H1 (cell line): ENCODE measurements at regions not wholly inside any gene's neighbourhood (a gene's known extent, or its start where the extent isn't known, plus 50 kb on each side); places are given as distances from the start of the nearest gene placed in this dataset.

Experiments
- CTCF ChIA-PET: fragments of 300-600 bp; sonication (Branson Sonifier 250); formaldehyde crosslinking; loops from one replicate; lab custom pipeline; 2021; ENCODE audit not compliant: partially characterized antibody; lab: Charles Lee
- POLR2A ChIA-PET: fragments of 300-600 bp; sonication (Branson Sonifier 250); formaldehyde crosslinking; loops from one replicate; lab custom pipeline; 2021; ENCODE audit warnings: inconsistent platforms; ENCODE audit not compliant: partially characterized antibody; lab: Charles Lee
- DNase-seq, 2 experiments: peaks; one replicate each; pipeline versions ENCODE4 v3.0.0 to v3.0.0-alpha.2; 2010 to 2022; ENCODE audit warnings: low spot score in 2 of 2, low read depth in 1 of 2, mixed read lengths in 1 of 2
- FAIRE-seq: peaks from 2 replicates; lab custom pipeline; 2011; peaks lifted over from hg19 to GRCh38; lab: Jason Lieb, UNC
- H2AFZ ChIP-seq: 2 replicates; pipeline ENCODE4 v1.8.1; 2012; ENCODE audit warnings: low read length, inconsistent platforms
- H2AK5ac ChIP-seq: 2 replicates; pipeline ENCODE4 v1.6.1; 2013; ENCODE audit warnings: low read depth, low read length
- H2BK120ac ChIP-seq: replicated peaks from 2 replicates; pipeline ENCODE3; 2013; ENCODE audit warnings: low read depth, low read length, inconsistent platforms
- H2BK12ac ChIP-seq: 2 replicates; pipeline ENCODE4 v1.6.1; 2013; ENCODE audit warnings: low read depth, low read length
- H2BK15ac ChIP-seq: 2 replicates; pipeline ENCODE4 v1.6.1; 2013; ENCODE audit warnings: low read length
- H2BK20ac ChIP-seq: 2 replicates; pipeline ENCODE4 v1.6.1; 2013; ENCODE audit warnings: low read length
- H2BK5ac ChIP-seq: 2 replicates; pipeline ENCODE4 v1.6.1; 2013; ENCODE audit warnings: low read depth, low read length
- H3K14ac ChIP-seq: 2 replicates; pipeline ENCODE4 v1.6.1; 2013; ENCODE audit warnings: inconsistent platforms; ENCODE audit not compliant: insufficient read length
- H3K18ac ChIP-seq: 2 replicates; pipeline ENCODE4 v1.6.1; 2013; ENCODE audit warnings: low read length; ENCODE audit errors: extremely low read depth
- H3K23ac ChIP-seq: 2 replicates; pipeline ENCODE4 v1.6.1; 2013; ENCODE audit warnings: inconsistent platforms; ENCODE audit not compliant: insufficient read length
- H3K23me2 ChIP-seq: 2 replicates; pipeline ENCODE4 v1.6.1; 2013; ENCODE audit warnings: low read depth, low read length
- H3K27ac ChIP-seq: 2 replicates; pipeline ENCODE4 v1.6.1; 2011; ENCODE audit warnings: low read depth, low read length, inconsistent platforms
- H3K27me3 ChIP-seq, 4 experiments: replicated peaks in 1 of 4; 1 replicate in 1 of 4; 2 replicates in 3 of 4; pipeline versions ENCODE4 v1.6.1 to v1.8.1; 2011 to 2013; ENCODE audit warnings: low read length in 3 of 4, mild to moderate bottlenecking in 3 of 4, inconsistent platforms in 2 of 4, mixed read lengths in 2 of 4, moderate library complexity in 1 of 4; ENCODE audit not compliant: control insufficient read depth in 3 of 4, insufficient read depth in 3 of 4; ENCODE audit errors: extremely low read depth in 1 of 4
- H3K36me3 ChIP-seq, 4 experiments: 2 replicates each; pipeline versions ENCODE4 v1.6.1 to v1.8.1; 2011 to 2013; ENCODE audit warnings: mild to moderate bottlenecking in 4 of 4, low read length in 3 of 4, moderate library complexity in 2 of 4, control low read depth in 1 of 4, inconsistent platforms in 1 of 4; ENCODE audit not compliant: insufficient read depth in 4 of 4, control insufficient read depth in 2 of 4
- H3K4ac ChIP-seq: replicated peaks from 2 replicates; pipeline ENCODE3; 2013; ENCODE audit warnings: low read length, low read depth, mixed read lengths, inconsistent platforms; ENCODE audit not compliant: insufficient read length
- H3K4me1 ChIP-seq, 4 experiments: replicated peaks in 1 of 4; 1 replicate in 1 of 4; 2 replicates in 3 of 4; pipeline versions ENCODE4 v1.6.1 to v1.8.1; 2011 to 2013; ENCODE audit warnings: low read length in 3 of 4, inconsistent platforms in 2 of 4, mixed read lengths in 1 of 4; ENCODE audit not compliant: insufficient read depth in 4 of 4, control insufficient read depth in 3 of 4
- H3K4me2 ChIP-seq, 2 experiments: 2 replicates each; pipeline versions ENCODE4 v1.6.1 to v1.8.1; 2011 to 2013; ENCODE audit warnings: low read depth in 2 of 2, low read length in 2 of 2, control low read depth in 1 of 2, inconsistent platforms in 1 of 2, mild to moderate bottlenecking in 1 of 2; ENCODE audit not compliant: insufficient read depth in 1 of 2
- H3K4me3 ChIP-seq, 4 experiments: fragments of 200-600, 300-600 bp in 1 of 4; sonication (generic), shearing (Covaris generic), sonication (Bioruptor Twin) in 1 of 4; 2 replicates each; pipeline versions ENCODE4 v1.5.1 to v1.8.1; 2011 to 2016; ENCODE audit warnings: low read length in 4 of 4, low read depth in 3 of 4, control low read depth in 2 of 4, inconsistent platforms in 2 of 4, mild to moderate bottlenecking in 2 of 4, mixed read lengths in 1 of 4, moderate library complexity in 1 of 4; ENCODE audit not compliant: insufficient read depth in 2 of 4; ENCODE audit errors: extremely low read depth in 1 of 4
- H3K56ac ChIP-seq: replicated peaks from 2 replicates; pipeline ENCODE3; 2013; ENCODE audit warnings: low read depth, mild to moderate bottlenecking, mixed read lengths, low read length, inconsistent platforms; ENCODE audit not compliant: insufficient read length
- H3K79me1 ChIP-seq: 2 replicates; pipeline ENCODE4 v1.6.1; 2013; ENCODE audit warnings: low read depth, low read length, control low read depth
- H3K79me2 ChIP-seq, 2 experiments: 2 replicates each; pipeline versions ENCODE4 v1.6.1 to v1.8.1; 2012 to 2013; ENCODE audit warnings: low read length in 2 of 2, mild to moderate bottlenecking in 2 of 2, inconsistent platforms in 1 of 2; ENCODE audit not compliant: insufficient read depth in 2 of 2, control insufficient read depth in 1 of 2
- H3K9ac ChIP-seq, 4 experiments: replicated peaks in 1 of 4; 1 replicate in 1 of 4; 2 replicates in 3 of 4; pipeline versions ENCODE4 v1.6.1 to v1.8.1; 2011 to 2013; ENCODE audit warnings: low read depth in 3 of 4, low read length in 3 of 4, control low read depth in 2 of 4, mild to moderate bottlenecking in 2 of 4, moderate library complexity in 2 of 4, inconsistent platforms in 1 of 4; ENCODE audit errors: extremely low read depth in 1 of 4
- H3K9me3 ChIP-seq, 2 experiments: 2 replicates each; pipeline versions ENCODE4 v1.6.1 to v1.8.1; 2012 to 2013; ENCODE audit warnings: mild to moderate bottlenecking in 2 of 2, moderate library complexity in 2 of 2, control low read depth in 1 of 2, inconsistent platforms in 1 of 2, low read depth in 1 of 2, low read length in 1 of 2, mixed read lengths in 1 of 2; ENCODE audit not compliant: insufficient read depth in 2 of 2
- H4K20me1 ChIP-seq, 2 experiments: replicated peaks in 1 of 2; 2 replicates each; pipeline versions ENCODE3 to v1.8.1; 2011 to 2013; ENCODE audit warnings: inconsistent platforms in 2 of 2, low read length in 2 of 2, mild to moderate bottlenecking in 1 of 2; ENCODE audit not compliant: insufficient read depth in 2 of 2, control insufficient read depth in 1 of 2
- H4K5ac ChIP-seq: 2 replicates; pipeline ENCODE4 v1.6.1; 2013; ENCODE audit warnings: low read length, low read depth, mixed read lengths, inconsistent platforms; ENCODE audit not compliant: insufficient read length
- H4K8ac ChIP-seq: 2 replicates; pipeline ENCODE4 v1.8.0; 2013; ENCODE audit warnings: mild to moderate bottlenecking, moderate library complexity, low read length, inconsistent platforms; ENCODE audit not compliant: insufficient read depth; ENCODE audit errors: extremely low read depth
- H4K91ac ChIP-seq: replicated peaks from 2 replicates; pipeline ENCODE3; 2013; ENCODE audit warnings: low read length, mixed read lengths, inconsistent platforms; ENCODE audit not compliant: insufficient read length
- ATF2 ChIP-seq: IDR thresholded peaks from 2 replicates; pipeline ENCODE4 v1.6.1; 2012; ENCODE audit warnings: low read length, inconsistent platforms
- CBX8 ChIP-seq: fragments of 300-800, 300-1000 bp; sonication (generic); IDR thresholded peaks from 2 replicates; pipeline ENCODE4 v1.7.1; 2016; ENCODE audit warnings: low read depth, low read length, borderline replicate concordance
- CREB1 ChIP-seq: IDR thresholded peaks from 2 replicates; pipeline ENCODE4 v1.6.1; 2012; ENCODE audit warnings: inconsistent platforms
- E2F6 ChIP-seq: IDR thresholded peaks from 2 replicates; pipeline ENCODE4 v1.6.1; 2012; ENCODE audit warnings: inconsistent platforms
- GABPA ChIP-seq: IDR thresholded peaks from 2 replicates; pipeline ENCODE4 v1.6.1; 2011; ENCODE audit warnings: mild to moderate bottlenecking, low read length, moderate library complexity, borderline replicate concordance; ENCODE audit not compliant: insufficient read depth
- GTF2F1 ChIP-seq: IDR thresholded peaks from 2 replicates; pipeline ENCODE4 v1.6.1; 2012; ENCODE audit warnings: low read depth, low read length, improper control_type of control experiment, borderline replicate concordance
- HDAC6 ChIP-seq: IDR thresholded peaks from one replicate; pipeline ENCODE4 v1.7.1; 2012; ENCODE audit warnings: low read depth, mild to moderate bottlenecking, inconsistent platforms, low read length, moderate library complexity
- POLR2AphosphoS5 ChIP-seq: IDR thresholded peaks from 2 replicates; pipeline ENCODE4 v1.6.1; 2011; ENCODE audit warnings: low read depth, low read length
- RFX5 ChIP-seq: IDR thresholded peaks from 2 replicates; pipeline ENCODE4 v1.6.1; 2011; ENCODE audit warnings: low read depth, low read length, improper control_type of control experiment, borderline replicate concordance
- SIRT6 ChIP-seq: IDR thresholded peaks from one replicate; pipeline ENCODE4 v1.7.1; 2012; ENCODE audit warnings: low read length, inconsistent platforms
- TEAD4 ChIP-seq: IDR thresholded peaks from 2 replicates; pipeline ENCODE4 v1.6.1; 2012; ENCODE audit warnings: low read depth, low read length, inconsistent platforms, mixed read lengths
- WGBS, 2 experiments: shearing (Covaris generic) in 1 of 2; methylation state at CpG; one replicate each; pipeline versions ENCODE4 v1.1.6 to v1.1.7; 2013 to 2015; ENCODE audit warnings: low lambda C conversion rate in 2 of 2, mixed read lengths in 2 of 2, inconsistent platforms in 1 of 2, low coverage in 1 of 2, missing lambda C conversion rate in 1 of 2; ENCODE audit not compliant: insufficient replicate concordance in 2 of 2, insufficient coverage in 1 of 2, insufficient read length in 1 of 2; ENCODE audit errors: extremely low coverage in 1 of 2, missing lambda C conversion rate in 1 of 2; 5-methylcytosine and 5-hydroxymethylcytosine counted together

GRCh38 chrX:38890963-38891362, 89.7 kb downstream of the MID1IP1 start:
- H2AFZ ChIP-seq, result no peak overlapping the region
- no peak overlapping the region for H2BK15ac ChIP-seq
- no peak overlapping the region for H3K18ac ChIP-seq
- H3K4me3 ChIP-seq, result no peak overlapping the region
- no peak overlapping the region for H3K9ac ChIP-seq
- ChIA-PET CTCF (interaction anchor here (0.8 to 1.2 kb wide), 2 partner anchors 9 to 259 kb away, joined by 3 to 6 read pairs; no protein-coding TSS in a partner anchor), POLR2A (no interaction called here)
- H3K79me2 ChIP-seq, result no peaks in the 10 kb centered on the region
- H3K23ac ChIP-seq, result no peak overlapping the region
- H3K4ac ChIP-seq, result no peak overlapping the region
- H2BK12ac ChIP-seq, result no peak overlapping the region
- H2BK20ac ChIP-seq, result no peak overlapping the region
- no peak overlapping the region for H2BK5ac ChIP-seq
- no peaks in the 10 kb centered on the region for H3K23me2 ChIP-seq
- FAIRE-seq (no peak), DNase-seq (no peak)
- H4K91ac ChIP-seq, result no peak overlapping the region
- TF ChIP-seq ATF2 (no peak), TEAD4 (no peak), HDAC6 (no peak), GTF2F1 (no peak), CBX8 (no peak), RFX5 (no peak), CREB1 (no peak), E2F6 (no peak), POLR2AphosphoS5 (no peak), SIRT6 (no peak), GABPA (no peak)
- H3K79me1 ChIP-seq, result no peaks in the 10 kb centered on the region
- H3K4me1 ChIP-seq, result peaks cover 0 to 4% (median 0%) of the 10 kb centered on the region in 4 experiments; a peak in 1 of 7 replicates
- H3K9me3 ChIP-seq, result no peaks in the 10 kb centered on the region
- no peak overlapping the region for H4K5ac ChIP-seq
- no peak overlapping the region for H3K14ac ChIP-seq
- H2AK5ac ChIP-seq, result no peak overlapping the region
- H3K27ac ChIP-seq, result no peak overlapping the region
- no peaks in the 10 kb centered on the region for H3K27me3 ChIP-seq
- H4K20me1 ChIP-seq, result no peaks in the 10 kb centered on the region
- no peak overlapping the region for H3K4me2 ChIP-seq
- no peak overlapping the region for H2BK120ac ChIP-seq
- H3K56ac ChIP-seq, result no peak overlapping the region
- WGBS, 2 experiments, result 89% methylated on average over 6 of the region's 6 CpGs; no CpG with 5 or more reads in 1 of the 2 experiments
- no peak overlapping the region for H4K8ac ChIP-seq
- H3K36me3 ChIP-seq, result no peaks in the 10 kb centered on the region
